ENCODE measurements at regions not wholly inside any gene's neighbourhood (a gene's known extent, or its start where the extent isn't known, plus 50 kb on each side); places are given as distances from the start of the nearest gene placed in this dataset.

DNA sequence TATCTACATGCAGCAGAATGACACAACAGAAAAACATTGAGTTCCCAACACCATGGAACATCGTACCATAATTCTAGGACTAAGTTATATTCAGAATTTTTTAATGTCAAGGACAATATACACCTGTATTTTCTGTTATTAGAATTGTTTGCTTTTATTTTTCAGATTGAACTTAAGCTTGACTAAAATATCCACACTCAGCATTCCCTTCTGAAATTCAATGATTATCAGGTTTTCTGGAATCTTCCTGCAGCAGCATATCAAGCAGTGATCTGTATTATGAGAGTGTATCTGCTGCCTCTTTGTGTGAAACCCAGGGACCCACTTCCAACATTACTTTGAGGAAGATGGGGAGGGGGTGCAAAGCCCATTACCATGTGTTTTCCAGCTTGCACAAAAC lies 578.6 kb upstream of the JAG1 start:
- Histone ChIP-seq H3K27me3 (ENCODE audit: control insufficient read depth in 2 of 2, insufficient read depth in 2 of 2, low read length in 2 of 2) (no peaks in the 10 kb centered on the region), H3K36me3 (ENCODE audit: control insufficient read depth in 2 of 2, insufficient read depth in 2 of 2, low read length in 2 of 2) (no peaks in the 10 kb centered on the region), H3K4me3 (ENCODE audit: low read length in 2 of 2) (no peak overlapping the region), H3K4me1 (ENCODE audit: control insufficient read depth in 2 of 2, insufficient read depth in 2 of 2, low read length in 2 of 2) (no peaks in the 10 kb centered on the region), H3K27ac (ENCODE audit: low read depth in 2 of 2, low read length in 2 of 2) (no peak overlapping the region), H3K9ac (ENCODE audit: low read depth in 1 of 2, low read length in 2 of 2) (no peak overlapping the region), H3K9me3 (ENCODE audit: control insufficient read depth in 2 of 2, low read length in 2 of 2) (peaks cover 0 to 5% of the 10 kb centered on the region in 2 donors)

DNA sequence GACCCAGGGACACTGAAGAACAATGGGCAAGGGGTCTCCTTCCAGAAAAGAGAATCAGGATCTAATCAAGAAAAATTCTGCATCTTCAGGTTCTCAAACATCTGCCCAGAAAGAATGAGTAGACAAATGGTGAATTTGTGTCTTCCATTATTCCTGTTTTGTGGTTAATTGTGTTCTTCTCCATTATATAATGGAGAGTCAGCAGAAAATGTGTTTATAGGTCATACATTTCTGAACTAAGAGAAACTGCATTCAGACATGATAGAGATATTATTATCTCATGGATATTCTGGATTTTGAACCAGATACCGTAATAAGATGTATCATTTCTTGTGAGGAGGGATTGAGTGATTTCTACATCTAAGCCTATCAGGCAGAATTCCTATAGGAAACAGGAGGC lies 581.7 kb upstream of the JAG1 start:
- Histone ChIP-seq H3K4me3 (ENCODE audit: low read length in 2 of 2) (no peak overlapping the region), H3K27me3 (ENCODE audit: control insufficient read depth in 2 of 2, insufficient read depth in 2 of 2, low read length in 2 of 2) (no peaks in the 10 kb centered on the region), H3K9me3 (ENCODE audit: control insufficient read depth in 2 of 2, low read length in 2 of 2) (peaks cover 0 to 5% of the 10 kb centered on the region in 2 donors), H3K9ac (ENCODE audit: low read depth in 1 of 2, low read length in 2 of 2) (no peak overlapping the region), H3K36me3 (ENCODE audit: control insufficient read depth in 2 of 2, insufficient read depth in 2 of 2, low read length in 2 of 2) (no peaks in the 10 kb centered on the region), H3K27ac (ENCODE audit: low read depth in 2 of 2, low read length in 2 of 2) (no peak overlapping the region), H3K4me1 (ENCODE audit: control insufficient read depth in 2 of 2, insufficient read depth in 2 of 2, low read length in 2 of 2) (no peaks in the 10 kb centered on the region)

DNA sequence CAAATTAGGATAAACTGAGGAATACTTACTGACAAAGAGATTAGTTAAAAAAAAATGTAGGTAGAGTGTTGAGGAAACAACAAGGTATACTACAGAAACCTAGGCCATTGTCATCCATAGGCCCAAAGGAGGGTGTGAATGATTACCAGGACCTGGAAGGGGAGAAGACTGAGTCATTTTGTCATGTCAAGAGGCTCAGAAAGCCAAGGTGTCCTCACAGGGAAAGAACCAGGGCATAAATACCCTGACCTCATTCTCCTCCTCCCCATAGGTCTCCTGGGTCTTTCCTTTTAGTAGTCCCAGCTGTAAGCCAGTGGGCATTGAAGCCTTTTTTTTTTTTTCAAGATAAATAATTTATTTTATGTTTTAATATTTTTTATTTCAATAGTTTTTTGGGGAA lies 582.1 kb upstream of the JAG1 start:
- Histone ChIP-seq H3K4me1 (ENCODE audit: control insufficient read depth in 2 of 2, insufficient read depth in 2 of 2, low read length in 2 of 2) (no peaks in the 10 kb centered on the region), H3K9me3 (ENCODE audit: control insufficient read depth in 2 of 2, low read length in 2 of 2) (peaks cover 0 to 5% of the 10 kb centered on the region in 2 donors), H3K36me3 (ENCODE audit: control insufficient read depth in 2 of 2, insufficient read depth in 2 of 2, low read length in 2 of 2) (no peaks in the 10 kb centered on the region), H3K4me3 (ENCODE audit: low read length in 2 of 2) (no peak overlapping the region), H3K27ac (ENCODE audit: low read depth in 2 of 2, low read length in 2 of 2) (no peak overlapping the region), H3K27me3 (ENCODE audit: control insufficient read depth in 2 of 2, insufficient read depth in 2 of 2, low read length in 2 of 2) (no peaks in the 10 kb centered on the region), H3K9ac (ENCODE audit: low read depth in 1 of 2, low read length in 2 of 2) (no peak overlapping the region)

DNA sequence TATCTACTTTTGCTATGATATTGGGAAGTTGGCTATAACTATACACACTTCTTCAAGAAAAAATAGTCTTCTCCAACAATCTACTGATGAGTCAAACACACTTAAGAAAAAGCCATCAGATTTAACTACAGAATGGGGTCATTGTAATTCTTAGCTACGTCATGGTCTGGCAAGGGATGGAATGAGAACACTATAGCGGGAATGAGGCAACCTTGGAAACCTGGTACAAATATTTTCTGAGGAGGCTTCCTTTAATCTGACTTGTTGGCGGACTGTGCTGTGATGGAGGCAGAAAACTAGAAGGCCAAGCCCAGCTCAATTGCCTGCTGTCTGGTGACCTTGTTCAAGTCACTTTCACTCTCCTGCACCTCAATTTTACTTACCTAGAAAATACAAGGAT lies 586.8 kb upstream of the JAG1 start:
- Histone ChIP-seq H3K9ac (ENCODE audit: low read depth in 1 of 2, low read length in 2 of 2) (no peak overlapping the region), H3K27me3 (ENCODE audit: control insufficient read depth in 2 of 2, insufficient read depth in 2 of 2, low read length in 2 of 2) (no peaks in the 10 kb centered on the region), H3K9me3 (ENCODE audit: control insufficient read depth in 2 of 2, low read length in 2 of 2) (no peaks in the 10 kb centered on the region), H3K4me3 (ENCODE audit: low read length in 2 of 2) (no peak overlapping the region), H3K36me3 (ENCODE audit: control insufficient read depth in 2 of 2, insufficient read depth in 2 of 2, low read length in 2 of 2) (no peaks in the 10 kb centered on the region), H3K4me1 (ENCODE audit: control insufficient read depth in 2 of 2, insufficient read depth in 2 of 2, low read length in 2 of 2) (no peaks in the 10 kb centered on the region), H3K27ac (ENCODE audit: low read depth in 2 of 2, low read length in 2 of 2) (no peak overlapping the region)

DNA sequence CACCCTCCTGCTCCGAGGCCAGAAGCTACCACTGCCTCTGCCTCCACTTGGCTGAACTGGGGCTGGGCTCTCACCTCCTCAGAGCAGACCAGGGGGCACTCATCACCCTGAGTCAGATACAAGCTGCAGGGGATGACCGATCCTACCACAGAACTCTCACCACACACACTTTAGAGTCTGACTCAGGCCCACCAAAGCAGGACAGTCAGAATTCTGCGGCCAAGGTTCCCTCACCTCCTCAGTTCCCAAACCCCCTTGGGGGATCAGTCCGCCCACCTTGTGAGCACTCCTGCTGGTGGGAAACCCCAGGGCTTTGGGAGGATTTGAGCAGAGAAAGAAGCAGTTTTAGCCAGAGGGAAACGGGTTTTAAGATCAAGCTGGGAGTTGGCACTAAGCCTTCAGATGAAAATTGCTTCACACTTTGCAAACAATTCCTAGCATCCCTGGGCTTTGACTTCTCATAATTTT lies 587.8 kb upstream of the JAG1 start:
- H3K27ac ChIP-seq (ENCODE audit: low read depth in 2 of 2, low read length in 2 of 2): no peak overlapping the region
- no peaks in the 10 kb centered on the region for H3K36me3 ChIP-seq (ENCODE audit: control insufficient read depth in 2 of 2, insufficient read depth in 2 of 2, low read length in 2 of 2)
- H3K9ac ChIP-seq (ENCODE audit: low read depth in 1 of 2, low read length in 2 of 2): no peak overlapping the region
- no peaks in the 10 kb centered on the region for H3K27me3 ChIP-seq (ENCODE audit: control insufficient read depth in 2 of 2, insufficient read depth in 2 of 2, low read length in 2 of 2)
- no peaks in the 10 kb centered on the region for H3K9me3 ChIP-seq (ENCODE audit: control insufficient read depth in 2 of 2, low read length in 2 of 2)
- no peaks in the 10 kb centered on the region for H3K4me1 ChIP-seq (ENCODE audit: control insufficient read depth in 2 of 2, insufficient read depth in 2 of 2, low read length in 2 of 2)
- no peak overlapping the region for H3K4me3 ChIP-seq (ENCODE audit: low read length in 2 of 2)

DNA sequence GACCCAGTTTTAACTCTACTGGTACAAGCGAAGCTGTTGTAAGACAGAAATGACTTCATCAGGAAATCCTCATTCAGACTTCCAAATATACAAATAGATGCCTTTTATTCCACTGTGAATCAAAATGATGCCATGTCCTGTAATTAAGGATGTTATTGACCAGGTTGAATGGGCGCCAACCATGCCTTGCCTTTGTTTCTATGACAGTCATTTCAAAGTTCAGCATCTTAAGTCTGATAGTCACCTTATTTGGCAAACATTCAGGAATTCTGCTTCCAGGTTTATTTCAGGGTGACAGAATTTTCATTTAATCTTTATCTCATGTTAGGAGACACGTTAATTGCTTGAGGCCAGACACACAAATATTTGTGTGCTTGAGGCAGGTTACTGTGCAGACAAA lies 592.8 kb upstream of the JAG1 start:
- H3K36me3 ChIP-seq (ENCODE audit: control insufficient read depth in 2 of 2, insufficient read depth in 2 of 2, low read length in 2 of 2): no peaks in the 10 kb centered on the region
- no peak overlapping the region for H3K27ac ChIP-seq (ENCODE audit: low read depth in 2 of 2, low read length in 2 of 2)

DNA sequence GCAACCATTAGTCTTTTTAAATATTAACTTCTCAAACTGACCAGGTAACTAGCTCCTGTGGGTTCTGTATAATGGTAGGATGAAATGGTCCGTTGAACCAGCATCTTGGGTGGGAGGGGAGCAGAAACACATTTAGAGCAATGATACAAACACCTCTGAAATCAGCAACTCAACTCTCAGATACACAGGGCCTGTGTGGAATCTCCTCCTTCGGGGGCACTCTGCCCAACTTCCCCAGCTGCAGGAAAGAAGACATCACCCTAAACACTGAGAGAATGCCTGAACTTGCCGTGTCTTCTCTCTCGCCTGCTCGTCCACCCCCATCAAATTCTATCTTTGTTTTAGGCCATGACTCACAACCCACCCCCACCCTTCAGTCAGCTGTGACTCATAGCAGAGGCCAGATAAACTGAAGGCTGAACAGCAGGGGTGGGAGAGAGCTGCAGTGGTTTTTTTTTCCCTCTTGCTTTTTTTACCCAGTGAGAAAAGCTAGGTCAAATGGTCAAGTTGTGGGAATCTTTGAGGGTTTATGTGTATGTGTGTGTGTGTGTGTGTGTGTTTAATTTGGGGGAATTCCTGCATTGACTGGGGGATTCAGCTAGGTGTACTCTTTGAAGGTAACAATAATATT lies 593.4 kb upstream of the JAG1 start:
- Histone ChIP-seq H3K9me3 (ENCODE audit: control insufficient read depth in 2 of 2, low read length in 2 of 2) (no peaks in the 10 kb centered on the region), H3K27me3 (ENCODE audit: control insufficient read depth in 2 of 2, insufficient read depth in 2 of 2, low read length in 2 of 2) (no peaks in the 10 kb centered on the region), H3K27ac (ENCODE audit: low read depth in 2 of 2, low read length in 2 of 2) (no peak overlapping the region), H3K36me3 (ENCODE audit: control insufficient read depth in 2 of 2, insufficient read depth in 2 of 2, low read length in 2 of 2) (no peaks in the 10 kb centered on the region), H3K9ac (ENCODE audit: low read depth in 1 of 2, low read length in 2 of 2) (no peak overlapping the region), H3K4me1 (ENCODE audit: control insufficient read depth in 2 of 2, insufficient read depth in 2 of 2, low read length in 2 of 2) (no peaks in the 10 kb centered on the region), H3K4me3 (ENCODE audit: low read length in 2 of 2) (no peak overlapping the region)

More for the DNA sequence above, 592.8 kb upstream of the JAG1 start:
- Histone ChIP-seq H3K9ac (ENCODE audit: low read depth in 1 of 2, low read length in 2 of 2) (no peak overlapping the region), H3K4me1 (ENCODE audit: control insufficient read depth in 2 of 2, insufficient read depth in 2 of 2, low read length in 2 of 2) (no peaks in the 10 kb centered on the region), H3K4me3 (ENCODE audit: low read length in 2 of 2) (no peak overlapping the region), H3K27me3 (ENCODE audit: control insufficient read depth in 2 of 2, insufficient read depth in 2 of 2, low read length in 2 of 2) (no peaks in the 10 kb centered on the region), H3K9me3 (ENCODE audit: control insufficient read depth in 2 of 2, low read length in 2 of 2) (no peaks in the 10 kb centered on the region)

DNA sequence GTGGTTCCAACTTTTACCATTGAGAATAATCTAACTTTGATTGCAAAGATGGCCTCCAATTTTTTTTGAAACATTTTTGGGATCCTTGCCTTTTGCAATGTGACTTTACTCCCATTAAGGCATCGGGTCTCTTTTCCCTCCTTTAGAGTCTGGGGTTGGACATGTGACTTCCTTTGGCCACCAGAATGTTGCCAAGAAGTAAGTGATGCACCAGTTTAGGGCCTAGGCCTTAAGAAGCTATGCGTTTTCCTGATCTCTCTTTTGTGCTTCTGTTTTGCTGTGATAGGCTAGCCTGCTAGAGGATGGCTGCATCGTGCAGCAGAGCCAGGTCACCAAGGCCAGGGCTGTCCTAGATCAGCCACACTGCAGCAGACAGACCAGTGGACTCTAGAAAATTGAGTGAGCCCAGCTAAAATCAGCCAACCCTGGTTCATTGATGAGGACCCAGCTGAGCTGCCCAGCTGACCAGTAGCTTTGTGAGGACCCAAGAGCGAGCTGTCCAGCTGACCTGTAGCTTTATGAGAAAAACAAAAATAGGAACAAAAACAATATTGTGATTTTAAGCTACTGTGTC lies 594.0 kb upstream of the JAG1 start:
- no peaks in the 10 kb centered on the region for H3K27me3 ChIP-seq (ENCODE audit: control insufficient read depth in 2 of 2, insufficient read depth in 2 of 2, low read length in 2 of 2)
- no peaks in the 10 kb centered on the region for H3K4me1 ChIP-seq (ENCODE audit: control insufficient read depth in 2 of 2, insufficient read depth in 2 of 2, low read length in 2 of 2)
- no peak overlapping the region for H3K4me3 ChIP-seq (ENCODE audit: low read length in 2 of 2)
- no peaks in the 10 kb centered on the region for H3K9me3 ChIP-seq (ENCODE audit: control insufficient read depth in 2 of 2, low read length in 2 of 2)
- no peak overlapping the region for H3K9ac ChIP-seq (ENCODE audit: low read depth in 1 of 2, low read length in 2 of 2)
- no peaks in the 10 kb centered on the region for H3K36me3 ChIP-seq (ENCODE audit: control insufficient read depth in 2 of 2, insufficient read depth in 2 of 2, low read length in 2 of 2)
- no peak overlapping the region for H3K27ac ChIP-seq (ENCODE audit: low read depth in 2 of 2, low read length in 2 of 2)

DNA sequence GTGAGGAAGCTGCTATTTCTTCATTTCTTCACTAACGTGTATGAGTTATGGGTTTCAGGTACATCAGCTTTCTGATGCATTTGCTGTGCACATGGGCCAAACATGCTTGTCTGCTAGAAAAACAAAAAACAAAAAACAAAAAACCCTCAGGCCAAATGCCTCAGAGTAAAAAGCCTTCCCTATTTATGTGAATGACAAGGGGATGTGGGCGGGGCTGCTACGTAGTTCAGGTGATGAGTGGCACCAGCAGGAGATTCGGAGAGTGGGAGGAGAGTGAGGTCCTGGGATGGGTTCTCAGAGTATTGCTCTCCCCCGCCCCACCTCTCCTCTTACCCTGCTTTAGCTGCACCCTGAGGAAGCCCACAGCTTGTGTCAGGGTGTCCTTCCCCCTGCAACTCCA lies 596.8 kb upstream of the JAG1 start:
- H3K27ac ChIP-seq (ENCODE audit: low read depth in 2 of 2, low read length in 2 of 2): no peak overlapping the region
- no peak overlapping the region for H3K9ac ChIP-seq (ENCODE audit: low read depth in 1 of 2, low read length in 2 of 2)
- H3K4me1 ChIP-seq (ENCODE audit: control insufficient read depth in 2 of 2, insufficient read depth in 2 of 2, low read length in 2 of 2): no peaks in the 10 kb centered on the region
- no peaks in the 10 kb centered on the region for H3K36me3 ChIP-seq (ENCODE audit: control insufficient read depth in 2 of 2, insufficient read depth in 2 of 2, low read length in 2 of 2)
- H3K4me3 ChIP-seq (ENCODE audit: low read length in 2 of 2): no peak overlapping the region
- H3K9me3 ChIP-seq (ENCODE audit: control insufficient read depth in 2 of 2, low read length in 2 of 2): no peaks in the 10 kb centered on the region
- H3K27me3 ChIP-seq (ENCODE audit: control insufficient read depth in 2 of 2, insufficient read depth in 2 of 2, low read length in 2 of 2): no peaks in the 10 kb centered on the region

DNA sequence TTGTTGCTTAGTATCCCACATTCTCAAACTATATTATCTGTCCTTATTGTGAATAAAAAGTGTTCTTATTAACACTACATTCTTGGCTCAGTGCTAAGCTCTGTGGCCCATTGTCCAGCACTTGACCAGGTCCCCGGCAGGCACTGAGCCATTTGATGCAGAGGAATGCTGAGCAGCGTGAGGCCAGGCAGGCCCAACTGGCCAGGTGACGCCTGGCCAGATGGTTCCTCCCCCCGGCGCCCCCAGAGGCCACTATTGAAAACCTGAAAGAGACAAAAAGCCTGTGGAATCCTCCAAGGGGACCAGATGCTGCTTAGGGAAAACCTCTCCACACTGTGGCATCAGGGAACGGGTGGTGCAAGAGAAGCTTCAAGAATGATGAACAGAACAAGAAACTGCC lies 597.5 kb upstream of the JAG1 start:
- Histone ChIP-seq H3K27me3 (ENCODE audit: control insufficient read depth in 2 of 2, insufficient read depth in 2 of 2, low read length in 2 of 2) (no peaks in the 10 kb centered on the region), H3K4me3 (ENCODE audit: low read length in 2 of 2) (no peak overlapping the region), H3K9me3 (ENCODE audit: control insufficient read depth in 2 of 2, low read length in 2 of 2) (no peaks in the 10 kb centered on the region), H3K4me1 (ENCODE audit: control insufficient read depth in 2 of 2, insufficient read depth in 2 of 2, low read length in 2 of 2) (no peaks in the 10 kb centered on the region), H3K27ac (ENCODE audit: low read depth in 2 of 2, low read length in 2 of 2) (no peak overlapping the region), H3K9ac (ENCODE audit: low read depth in 1 of 2, low read length in 2 of 2) (no peak overlapping the region), H3K36me3 (ENCODE audit: control insufficient read depth in 2 of 2, insufficient read depth in 2 of 2, low read length in 2 of 2) (no peaks in the 10 kb centered on the region)
